ENCODE measurements at regions not wholly inside any gene's neighbourhood (a gene's known extent, or its start where the extent isn't known, plus 50 kb on each side); places are given as distances from the start of the nearest gene placed in this dataset.

- TF ChIP-seq, protein P1, sequence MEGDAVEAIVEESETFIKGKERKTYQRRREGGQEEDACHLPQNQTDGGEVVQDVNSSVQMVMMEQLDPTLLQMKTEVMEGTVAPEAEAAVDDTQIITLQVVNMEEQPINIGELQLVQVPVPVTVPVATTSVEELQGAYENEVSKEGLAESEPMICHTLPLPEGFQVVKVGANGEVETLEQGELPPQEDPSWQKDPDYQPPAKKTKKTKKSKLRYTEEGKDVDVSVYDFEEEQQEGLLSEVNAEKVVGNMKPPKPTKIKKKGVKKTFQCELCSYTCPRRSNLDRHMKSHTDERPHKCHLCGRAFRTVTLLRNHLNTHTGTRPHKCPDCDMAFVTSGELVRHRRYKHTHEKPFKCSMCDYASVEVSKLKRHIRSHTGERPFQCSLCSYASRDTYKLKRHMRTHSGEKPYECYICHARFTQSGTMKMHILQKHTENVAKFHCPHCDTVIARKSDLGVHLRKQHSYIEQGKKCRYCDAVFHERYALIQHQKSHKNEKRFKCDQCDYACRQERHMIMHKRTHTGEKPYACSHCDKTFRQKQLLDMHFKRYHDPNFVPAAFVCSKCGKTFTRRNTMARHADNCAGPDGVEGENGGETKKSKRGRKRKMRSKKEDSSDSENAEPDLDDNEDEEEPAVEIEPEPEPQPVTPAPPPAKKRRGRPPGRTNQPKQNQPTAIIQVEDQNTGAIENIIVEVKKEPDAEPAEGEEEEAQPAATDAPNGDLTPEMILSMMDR (IDR thresholded peaks at IDR 0.05), result no peak
- TF ChIP-seq POLR2A (IDR thresholded peaks at IDR 0.05; ENCODE audit: low read depth) (no peak), EP300 (IDR thresholded peaks at IDR 0.05) (no peak), POLR2AphosphoS5 (IDR thresholded peaks at IDR 0.05) (no peak)
Measured at GRCh38 chr2:108182489-108182888, 57.3 kb upstream of the SULT1C3 start.

Measured in esophagus muscularis mucosa (tissue), 4 donors.